ENCODE measurements at regions not wholly inside any gene's neighbourhood (a gene's known extent, or its start where the extent isn't known, plus 50 kb on each side); places are given as distances from the start of the nearest gene placed in this dataset.
"Not testable (repeated sequence)": the region's sequence is repeated elsewhere in the genome, so short reads cannot be mapped to it uniquely, and the experiment has no call there.

GRCh38 chr3:153221748-153222162 lies 59.7 kb downstream of the RAP2B start:
- in situ Hi-C loops (cut with MboI; ENCODE audit: low sequenced_read_pairs): no loop called here

GRCh38 chr3:153226877-153227276 lies 64.9 kb downstream of the RAP2B start:
- in situ Hi-C loops (cut with MboI; ENCODE audit: low sequenced_read_pairs): not testable (repeated sequence)

- in situ Hi-C loops (cut with MboI; ENCODE audit: low sequenced_read_pairs): not testable (repeated sequence)
Observed at GRCh38 chr3:153230427-153230826, 68.4 kb downstream of the RAP2B start.

GRCh38 chr3:153231245-153231644 lies 69.2 kb downstream of the RAP2B start:
- in situ Hi-C loops (cut with MboI; ENCODE audit: low sequenced_read_pairs): not testable (repeated sequence)

- in situ Hi-C loops (cut with MboI; ENCODE audit: low sequenced_read_pairs): not testable (repeated sequence)
Observed at GRCh38 chr3:153232050-153232752, 70.2 kb downstream of the RAP2B start.

- in situ Hi-C loops (cut with MboI; ENCODE audit: low sequenced_read_pairs): no loop called here
Observed at GRCh38 chr3:153232851-153233271, 70.8 kb downstream of the RAP2B start.

- in situ Hi-C loops (cut with MboI; ENCODE audit: low sequenced_read_pairs): no loop called here
Observed at GRCh38 chr3:153233986-153234385, 72.0 kb downstream of the RAP2B start.

GRCh38 chr3:153242896-153243295 lies 80.9 kb downstream of the RAP2B start:
- in situ Hi-C loops (cut with MboI; ENCODE audit: low sequenced_read_pairs): no loop called here

- in situ Hi-C loops (cut with MboI; ENCODE audit: low sequenced_read_pairs): no loop called here
Observed at GRCh38 chr3:153244961-153245360, 82.9 kb downstream of the RAP2B start.

GRCh38 chr3:153245661-153246060 lies 83.6 kb downstream of the RAP2B start:
- in situ Hi-C loops (cut with MboI; ENCODE audit: low sequenced_read_pairs): no loop called here

GRCh38 chr3:153246331-153246730 lies 84.3 kb downstream of the RAP2B start:
- in situ Hi-C loops (cut with MboI; ENCODE audit: low sequenced_read_pairs): no loop called here

- in situ Hi-C loops (cut with MboI; ENCODE audit: low sequenced_read_pairs): no loop called here
Observed at GRCh38 chr3:153246806-153247205, 84.8 kb downstream of the RAP2B start.

GRCh38 chr3:153247331-153248330 lies 85.6 kb downstream of the RAP2B start:
- in situ Hi-C loops (cut with MboI; ENCODE audit: low sequenced_read_pairs): no loop called here

- in situ Hi-C loops (cut with MboI; ENCODE audit: low sequenced_read_pairs): not testable (repeated sequence)
Observed at GRCh38 chr3:153248835-153249234, 86.8 kb downstream of the RAP2B start.

GRCh38 chr3:153249906-153250305 lies 87.9 kb downstream of the RAP2B start:
- in situ Hi-C loops (cut with MboI; ENCODE audit: low sequenced_read_pairs): no loop called here

- in situ Hi-C loops (cut with MboI; ENCODE audit: low sequenced_read_pairs): no loop called here
Observed at GRCh38 chr3:153250446-153250845, 88.4 kb downstream of the RAP2B start.

GRCh38 chr3:153252963-153253362 lies 90.9 kb downstream of the RAP2B start:
- in situ Hi-C loops (cut with MboI; ENCODE audit: low sequenced_read_pairs): no loop called here

GRCh38 chr3:153254361-153254760 lies 92.3 kb downstream of the RAP2B start:
- in situ Hi-C loops (cut with MboI; ENCODE audit: low sequenced_read_pairs): no loop called here

- in situ Hi-C loops (cut with MboI; ENCODE audit: low sequenced_read_pairs): no loop called here
Observed at GRCh38 chr3:153257673-153258351, 95.8 kb downstream of the RAP2B start.

- in situ Hi-C loops (cut with MboI; ENCODE audit: low sequenced_read_pairs): no loop called here
Observed at GRCh38 chr3:153259956-153260355, 97.9 kb downstream of the RAP2B start.

- in situ Hi-C loops (cut with MboI; ENCODE audit: low sequenced_read_pairs): no loop called here
Observed at GRCh38 chr3:153260681-153261080, 98.7 kb downstream of the RAP2B start.
